ENCODE measurements at regions not wholly inside any gene's neighbourhood (a gene's known extent, or its start where the extent isn't known, plus 50 kb on each side); places are given as distances from the start of the nearest gene placed in this dataset.

DNA sequence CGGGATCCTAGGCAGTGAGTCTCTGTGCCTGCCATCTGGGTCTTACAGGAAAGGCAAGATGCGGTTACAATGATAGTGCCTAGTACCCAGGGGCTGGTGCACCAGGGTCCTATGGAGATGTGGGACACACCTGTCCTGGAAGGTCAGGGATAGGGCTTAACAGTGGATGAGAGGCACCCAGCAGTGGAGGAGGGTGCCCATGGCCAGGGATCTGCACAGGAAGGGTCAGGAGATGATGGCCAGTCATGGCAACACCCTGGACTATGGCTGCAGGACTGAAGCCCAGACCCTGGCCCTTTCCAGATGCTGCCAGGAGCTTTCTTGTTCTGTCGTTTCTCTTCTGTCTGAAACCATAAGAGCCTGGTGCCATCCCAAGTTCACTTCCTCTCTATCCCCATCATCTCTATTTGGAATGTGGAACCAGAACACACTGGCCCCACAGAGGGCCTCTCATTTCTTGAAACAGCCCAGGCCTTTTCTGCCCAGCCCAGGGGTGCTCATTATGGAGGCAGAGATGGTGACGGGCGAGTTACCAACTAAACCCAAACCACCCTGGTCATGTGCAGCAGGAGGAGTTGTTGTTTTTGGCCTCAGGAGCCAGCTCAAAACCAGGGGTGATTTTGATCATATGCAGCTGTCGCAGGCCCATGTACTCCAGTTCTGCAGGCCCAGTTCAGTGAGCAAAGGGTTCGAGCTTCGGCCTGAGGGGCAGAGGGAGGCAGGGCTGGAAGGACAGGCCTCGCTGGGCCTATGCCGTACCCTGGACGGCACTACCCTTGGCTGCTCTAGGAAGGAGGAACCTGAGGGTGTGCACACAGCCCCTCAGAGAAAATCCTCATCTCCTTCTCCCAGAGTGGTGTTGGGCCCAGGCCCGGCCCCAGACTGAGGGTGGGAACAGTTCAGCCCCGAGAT lies 52.6 kb upstream of the GDF10 start:
- TF ChIP-seq, protein P1, sequence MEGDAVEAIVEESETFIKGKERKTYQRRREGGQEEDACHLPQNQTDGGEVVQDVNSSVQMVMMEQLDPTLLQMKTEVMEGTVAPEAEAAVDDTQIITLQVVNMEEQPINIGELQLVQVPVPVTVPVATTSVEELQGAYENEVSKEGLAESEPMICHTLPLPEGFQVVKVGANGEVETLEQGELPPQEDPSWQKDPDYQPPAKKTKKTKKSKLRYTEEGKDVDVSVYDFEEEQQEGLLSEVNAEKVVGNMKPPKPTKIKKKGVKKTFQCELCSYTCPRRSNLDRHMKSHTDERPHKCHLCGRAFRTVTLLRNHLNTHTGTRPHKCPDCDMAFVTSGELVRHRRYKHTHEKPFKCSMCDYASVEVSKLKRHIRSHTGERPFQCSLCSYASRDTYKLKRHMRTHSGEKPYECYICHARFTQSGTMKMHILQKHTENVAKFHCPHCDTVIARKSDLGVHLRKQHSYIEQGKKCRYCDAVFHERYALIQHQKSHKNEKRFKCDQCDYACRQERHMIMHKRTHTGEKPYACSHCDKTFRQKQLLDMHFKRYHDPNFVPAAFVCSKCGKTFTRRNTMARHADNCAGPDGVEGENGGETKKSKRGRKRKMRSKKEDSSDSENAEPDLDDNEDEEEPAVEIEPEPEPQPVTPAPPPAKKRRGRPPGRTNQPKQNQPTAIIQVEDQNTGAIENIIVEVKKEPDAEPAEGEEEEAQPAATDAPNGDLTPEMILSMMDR (conservative IDR thresholded peaks at IDR 0.05; ENCODE audit: low read length), result no peak
- TF ChIP-seq EZH2phosphoT487 (IDR thresholded peaks at IDR 0.05; ENCODE audit: borderline replicate concordance), result no peak

All from Loucy (cell line).